HFFc6 (cell line): ENCODE measurements at regions not wholly inside any gene's neighbourhood (a gene's known extent, or its start where the extent isn't known, plus 50 kb on each side); places are given as distances from the start of the nearest gene placed in this dataset.

Experiments used
- DNase-seq: peaks from one replicate; pipeline ENCODE4 v3.0.0-alpha.2; 2018
- H3K27ac Mint-ChIP-seq: 2 replicates; pipeline ENCODE4 v1.8.0; 2020; ENCODE audit warnings: mild to moderate bottlenecking, mixed read lengths
- H3K27me3 Mint-ChIP-seq: 2 replicates; pipeline ENCODE4 v1.8.0; 2021; ENCODE audit warnings: mild to moderate bottlenecking, moderate library complexity, mixed read lengths; ENCODE audit not compliant: insufficient read depth
- H3K36me3 Mint-ChIP-seq: 2 replicates; pipeline ENCODE4 v1.8.0; 2021; ENCODE audit warnings: low read depth, mixed read lengths
- H3K4me1 Mint-ChIP-seq: 2 replicates; pipeline ENCODE4 v1.8.0; 2020; ENCODE audit warnings: low read depth, mixed read lengths
- H3K4me3 Mint-ChIP-seq: 2 replicates; pipeline ENCODE4 v1.8.0; 2020; ENCODE audit warnings: mild to moderate bottlenecking, moderate library complexity, mixed read lengths
- H3K9me3 Mint-ChIP-seq: 2 replicates; pipeline ENCODE4 v1.8.0; 2020; ENCODE audit warnings: mild to moderate bottlenecking, mixed read lengths
- CTCF ChIP-seq: fragments of 200-600 bp; sonication (generic); IDR thresholded peaks from 2 replicates; pipeline ENCODE4 v1.5.0; 2021; ENCODE audit warnings: antibody characterized with exemption, mild to moderate bottlenecking

GRCh38 chr15:58298879-58299850 lies 132.6 kb upstream of the LIPC start:
- peaks cover 31% of the 10 kb centered on the region for H3K27me3 Mint-ChIP-seq
- no peak overlapping the region for H3K27ac Mint-ChIP-seq
- TF ChIP-seq CTCF: no peak
- no peaks in the 10 kb centered on the region for H3K36me3 Mint-ChIP-seq
- no peaks in the 10 kb centered on the region for H3K4me1 Mint-ChIP-seq
- DNase-seq: no peak
- H3K4me3 Mint-ChIP-seq: no peak overlapping the region
- H3K9me3 Mint-ChIP-seq: peaks cover 12% of the 10 kb centered on the region

- no peak for DNase-seq
- Mint-ChIP-seq H3K4me1 (peaks cover 17% of the 10 kb centered on the region), H3K27me3 (peaks cover 13% of the 10 kb centered on the region), H3K27ac (no peak overlapping the region), H3K36me3 (no peaks in the 10 kb centered on the region), H3K4me3 (no peak overlapping the region), H3K9me3 (no peaks in the 10 kb centered on the region)
- TF ChIP-seq CTCF: no peak
Measured at GRCh38 chr15:58302832-58303231, 129.0 kb upstream of the LIPC start.

GRCh38 chr15:58303236-58303635 lies 128.6 kb upstream of the LIPC start:
- H3K4me1 Mint-ChIP-seq: peaks cover 21% of the 10 kb centered on the region
- H3K27me3 Mint-ChIP-seq: peaks cover 13% of the 10 kb centered on the region
- no peak for TF ChIP-seq CTCF
- H3K36me3 Mint-ChIP-seq: no peaks in the 10 kb centered on the region
- H3K4me3 Mint-ChIP-seq: no peak overlapping the region
- no peak overlapping the region for H3K27ac Mint-ChIP-seq
- DNase-seq: no peak
- no peaks in the 10 kb centered on the region for H3K9me3 Mint-ChIP-seq

GRCh38 chr15:58306591-58307312 lies 125.0 kb upstream of the LIPC start:
- peak overlapping the region; percentile 65 for H3K27ac Mint-ChIP-seq
- peaks cover 22% of the 10 kb centered on the region for H3K4me1 Mint-ChIP-seq
- no peak for DNase-seq
- H3K36me3 Mint-ChIP-seq: no peaks in the 10 kb centered on the region
- TF ChIP-seq CTCF: no peak
- peak overlapping the region; percentile 18; the same call in 1 of the 2 replicates for H3K4me3 Mint-ChIP-seq
- peaks cover 8% of the 10 kb centered on the region for H3K27me3 Mint-ChIP-seq
- no peaks in the 10 kb centered on the region for H3K9me3 Mint-ChIP-seq

GRCh38 chr15:58307313-58307961 lies 124.4 kb upstream of the LIPC start:
- Mint-ChIP-seq H3K36me3 (no peaks in the 10 kb centered on the region), H3K27me3 (peaks cover 4% of the 10 kb centered on the region), H3K4me1 (peaks cover 22% of the 10 kb centered on the region), H3K27ac (peak overlapping the region; percentile 65), H3K4me3 (peak overlapping the region; percentile 40), H3K9me3 (no peaks in the 10 kb centered on the region)
- no peak for TF ChIP-seq CTCF
- DNase-seq: peak; percentile 51
